SK-N-SH treated with all-trans-retinoic acid at 6 μM for 48 hours (cell line): ENCODE measurements at regions not wholly inside any gene's neighbourhood (a gene's known extent, or its start where the extent isn't known, plus 50 kb on each side); places are given as distances from the start of the nearest gene placed in this dataset.

Source experiments
- ATAC-seq: fragments of 200-7000 bp; cut with Tn5 transposase; 3 replicates; pipeline ENCODE4 v1.9.1; 2020; ENCODE audit warnings: mild to moderate bottlenecking, moderate library complexity
- BACH2 ChIP-seq: fragments of 250-450 bp; sonication (Bioruptor Pico); IDR thresholded peaks from 2 replicates; pipeline ENCODE4 v1.9.0; 2021; ENCODE audit warnings: mild to moderate bottlenecking, borderline replicate concordance
- CSDC2 ChIP-seq: fragments of 250-450 bp; sonication (Bioruptor Pico); IDR thresholded peaks from 2 replicates; pipeline ENCODE4 v1.5.0; 2020; ENCODE audit warnings: mild to moderate bottlenecking, moderate library complexity
- ESRRG ChIP-seq: fragments of 250-450 bp; sonication (Bioruptor Pico); IDR thresholded peaks from 2 replicates; pipeline ENCODE4 v1.6.1; 2021; ENCODE audit warnings: mild to moderate bottlenecking
- GLIS3 ChIP-seq: fragments of 250-450 bp; sonication (Bioruptor Pico); IDR thresholded peaks from 2 replicates; pipeline ENCODE4 v1.5.0; 2020; ENCODE audit warnings: mild to moderate bottlenecking, moderate library complexity
- ISL1 ChIP-seq: fragments of 250-450 bp; sonication (Bioruptor Pico); IDR thresholded peaks from 2 replicates; pipeline ENCODE4 v2.1.2; 2022; ENCODE audit warnings: mild to moderate bottlenecking, moderate library complexity
- OSR1 ChIP-seq: fragments of 250-450 bp; sonication (Bioruptor Pico); IDR thresholded peaks from 2 replicates; pipeline ENCODE4 v1.8.0; 2022; ENCODE audit warnings: moderate library complexity, mild to moderate bottlenecking, inconsistent platforms
- PATZ1 ChIP-seq: fragments of 250-450 bp; sonication (Bioruptor Pico); IDR thresholded peaks from 2 replicates; pipeline ENCODE4 v1.8.0; 2020; ENCODE audit warnings: mild to moderate bottlenecking, moderate library complexity, borderline replicate concordance
- POU6F1 ChIP-seq: fragments of 250-450 bp; sonication (Bioruptor Pico); IDR thresholded peaks from 2 replicates; pipeline ENCODE4 v1.8.0; 2021; ENCODE audit warnings: low read depth, mild to moderate bottlenecking, moderate library complexity, borderline replicate concordance
- PPARA ChIP-seq: fragments of 250-450 bp; sonication (Bioruptor Pico); IDR thresholded peaks from 2 replicates; pipeline ENCODE4 v1.5.0; 2020; ENCODE audit warnings: mild to moderate bottlenecking, borderline replicate concordance
- RARB ChIP-seq: fragments of 250-450 bp; sonication (Bioruptor Pico); IDR thresholded peaks from 2 replicates; pipeline ENCODE4 v1.8.0; 2021; ENCODE audit warnings: mild to moderate bottlenecking, moderate library complexity
- SNAI2 ChIP-seq: fragments of 250-450 bp; sonication (Bioruptor Pico); IDR thresholded peaks from 2 replicates; pipeline ENCODE4 v1.5.0; 2020; ENCODE audit warnings: mild to moderate bottlenecking, moderate library complexity
- TCF4 ChIP-seq: fragments of 250-450 bp; sonication (Bioruptor Pico); IDR thresholded peaks from 2 replicates; pipeline ENCODE4 v1.8.0; 2021; ENCODE audit warnings: mild to moderate bottlenecking, moderate library complexity, borderline replicate concordance
- TOX ChIP-seq: fragments of 250-450 bp; sonication (Bioruptor Pico); IDR thresholded peaks from 2 replicates; pipeline ENCODE4 v1.8.0; 2021; ENCODE audit warnings: mild to moderate bottlenecking, moderate library complexity, borderline replicate concordance
- TSHZ2 ChIP-seq: fragments of 250-450 bp; sonication (Bioruptor Pico); IDR thresholded peaks from 2 replicates; pipeline ENCODE4 v1.5.0; 2020; ENCODE audit warnings: mild to moderate bottlenecking, moderate library complexity
- ZC3H10 ChIP-seq: fragments of 250-450 bp; sonication (Bioruptor Pico); IDR thresholded peaks from 2 replicates; pipeline ENCODE4 v1.5.1; 2021; ENCODE audit warnings: mild to moderate bottlenecking, moderate library complexity
- ZFP3 ChIP-seq: fragments of 250-450 bp; sonication (Bioruptor Pico); IDR thresholded peaks from 2 replicates; pipeline ENCODE4 v1.5.0; 2020; ENCODE audit warnings: mild to moderate bottlenecking, moderate library complexity
- ZFP30 ChIP-seq: fragments of 450-650 bp; formaldehyde crosslinking; IDR thresholded peaks from 2 replicates; pipeline ENCODE4 v1.5.0; 2022; ENCODE audit warnings: mild to moderate bottlenecking, moderate library complexity
- ZNF565 ChIP-seq: fragments of 450-650 bp; formaldehyde crosslinking; conservative IDR thresholded peaks from 2 replicates; pipeline ENCODE4 v1.5.0; 2020; ENCODE audit warnings: low read depth, mild to moderate bottlenecking, moderate library complexity
- ZNF70 ChIP-seq: fragments of 450-650 bp; formaldehyde crosslinking; IDR thresholded peaks from 2 replicates; pipeline ENCODE4 v1.5.0; 2020; ENCODE audit warnings: mild to moderate bottlenecking, moderate library complexity

- TF ChIP-seq SNAI2 (no peak), RARB (CRISPR knock-in tag) (no peak), TCF4 (no peak), PATZ1 (CRISPR knock-in tag) (no peak), OSR1 (no peak), ISL1 (no peak), CSDC2 (CRISPR knock-in tag) (no peak), BACH2 (CRISPR knock-in tag) (no peak), ESRRG (no peak), ZNF70 (CRISPR knock-in tag) (no peak), ZNF565 (CRISPR knock-in tag) (no peak)
- ATAC-seq = no peak
Measured at GRCh38 chr5:54704825-54705224, 187.3 kb downstream of the SNX18 start.

- TF ChIP-seq TSHZ2 (CRISPR knock-in tag) (no peak), POU6F1 (no peak), PPARA (CRISPR knock-in tag) (no peak), SNAI2 (no peak), ZNF70 (CRISPR knock-in tag) (no peak), ESRRG (no peak), TOX (CRISPR knock-in tag) (no peak), ZC3H10 (CRISPR knock-in tag) (no peak)
- TF ChIP-seq, all 23 proteins: peak for 0
- no peak for ATAC-seq
Measured at GRCh38 chr5:54704333-54704732, 186.8 kb downstream of the SNX18 start.

- no peak for TF ChIP-seq CSDC2 (CRISPR knock-in tag)
- TF ChIP-seq ESRRG = no peak
- no peak for TF ChIP-seq RARB (CRISPR knock-in tag)
- TF ChIP-seq ZFP30 (CRISPR knock-in tag) = no peak
- no peak for TF ChIP-seq TSHZ2 (CRISPR knock-in tag)
Measured at GRCh38 chr5:54703565-54704255, 186.2 kb downstream of the SNX18 start.

GRCh38 chr5:54703133-54703532 lies 185.6 kb downstream of the SNX18 start:
- peak; percentile 78 for ATAC-seq
- TF ChIP-seq PPARA (CRISPR knock-in tag) = no peak
- no peak for TF ChIP-seq GLIS3 (CRISPR knock-in tag)
- TF ChIP-seq ZFP3 (CRISPR knock-in tag) = no peak
- no peak for TF ChIP-seq ZNF565 (CRISPR knock-in tag)

More at GRCh38 chr5:54703565-54704255, 186.2 kb downstream of the SNX18 start:
- ATAC-seq = peak; percentile 7
